GM13976 (cell line): ENCODE measurements at regions not wholly inside any gene's neighbourhood (a gene's known extent, or its start where the extent isn't known, plus 50 kb on each side); places are given as distances from the start of the nearest gene placed in this dataset.

ENCODE experiments used
- DNase-seq: peaks from one replicate; pipeline ENCODE4 v3.0.0; 2012; ENCODE audit warnings: low spot score
- CTCF ChIP-seq: IDR thresholded peaks from 2 replicates; pipeline ENCODE4 v1.5.1; 2012; ENCODE audit warnings: borderline replicate concordance, mild to moderate bottlenecking; ENCODE audit not compliant: insufficient read depth; ENCODE audit errors: extremely low read depth, missing control alignments, control extremely low read depth
- in situ Hi-C: fragments of 300-500 bp; cut with MboI; formaldehyde crosslinking; loops from one replicate; pipeline ENCODE4 v1.12.0; 2022; ENCODE audit warnings: low sequenced_read_pairs, mixed read lengths, inconsistent platforms; ENCODE audit not compliant: unreplicated experiment

- TF ChIP-seq CTCF, result no peak
- in situ Hi-C loops, result no loop called here
- DNase-seq, result no peak
Measured at GRCh38 chr7:101719123-101719470, 90.0 kb upstream of the MYL10 start.

GRCh38 chr7:101720324-101720723 lies 91.2 kb upstream of the MYL10 start:
- in situ Hi-C loops, result no loop called here
- DNase-seq, result no peak

GRCh38 chr7:101722247-101722646 lies 93.2 kb upstream of the MYL10 start:
- no peak for TF ChIP-seq CTCF
- DNase-seq, result no peak
- in situ Hi-C loops, result no loop called here

More at GRCh38 chr7:101720324-101720723, 91.2 kb upstream of the MYL10 start:
- TF ChIP-seq CTCF, result no peak

GRCh38 chr7:101723835-101724234 lies 93.6 kb upstream of the CUX1 start:
- in situ Hi-C loops, result no loop called here
- DNase-seq, result no peak
- no peak for TF ChIP-seq CTCF

GRCh38 chr7:101724957-101725356 lies 92.5 kb upstream of the CUX1 start:
- TF ChIP-seq CTCF, result no peak
- in situ Hi-C loops, result no loop called here
- no peak for DNase-seq

- in situ Hi-C loops, result no loop called here
- no peak for DNase-seq
- no peak for TF ChIP-seq CTCF
Measured at GRCh38 chr7:101725921-101726320, 91.5 kb upstream of the CUX1 start.

- DNase-seq, result no peak
- in situ Hi-C loops, result no loop called here
- no peak for TF ChIP-seq CTCF
Measured at GRCh38 chr7:101727184-101727583, 90.2 kb upstream of the CUX1 start.
